H9 (cell line): ENCODE measurements at regions not wholly inside any gene's neighbourhood (a gene's known extent, or its start where the extent isn't known, plus 50 kb on each side); places are given as distances from the start of the nearest gene placed in this dataset.

Experiments used
- DNase-seq: peaks from one replicate; pipeline ENCODE4 v3.0.0-alpha.2; 2017
- H2AFZ ChIP-seq: one replicate; pipeline ENCODE4 v1.6.1; 2013; ENCODE audit warnings: mild to moderate bottlenecking, low read length, control low read depth, moderate library complexity
- H2AK5ac ChIP-seq: 2 replicates; pipeline ENCODE4 v1.6.1; 2013; ENCODE audit warnings: low read length, control low read depth, mixed read lengths; ENCODE audit not compliant: insufficient read length
- H2BK120ac ChIP-seq: one replicate; pipeline ENCODE4 v1.6.1; 2013; ENCODE audit warnings: low read depth, mild to moderate bottlenecking, low read length, control low read depth, inconsistent platforms; ENCODE audit not compliant: poor library complexity, severe bottlenecking
- H2BK12ac ChIP-seq: 2 replicates; pipeline ENCODE4 v1.6.1; 2013; ENCODE audit warnings: low read length, control low read depth, mixed read lengths, low read depth; ENCODE audit not compliant: insufficient read length
- H2BK15ac ChIP-seq: 2 replicates; pipeline ENCODE4 v1.6.1; 2013; ENCODE audit warnings: low read depth, low read length, control low read depth
- H2BK20ac ChIP-seq: one replicate; pipeline ENCODE4 v1.6.1; 2013; ENCODE audit warnings: low read depth, mild to moderate bottlenecking, low read length, control low read depth, inconsistent platforms; ENCODE audit not compliant: poor library complexity, severe bottlenecking
- H2BK5ac ChIP-seq: 2 replicates; pipeline ENCODE4 v1.6.1; 2013; ENCODE audit warnings: low read length, control low read depth, mixed read lengths; ENCODE audit not compliant: insufficient read length
- H3K14ac ChIP-seq: 2 replicates; pipeline ENCODE4 v1.6.1; 2013; ENCODE audit warnings: low read length, control low read depth; ENCODE audit not compliant: insufficient read depth
- H3K18ac ChIP-seq: 2 replicates; pipeline ENCODE4 v1.6.1; 2013; ENCODE audit warnings: low read depth, mild to moderate bottlenecking, mixed read lengths, low read length, control low read depth; ENCODE audit not compliant: insufficient read length
- H3K23ac ChIP-seq: 2 replicates; pipeline ENCODE4 v1.6.1; 2013; ENCODE audit warnings: low read length, control low read depth, mixed read lengths, low read depth; ENCODE audit not compliant: insufficient read length
- H3K23me2 ChIP-seq: 2 replicates; pipeline ENCODE4 v1.6.1; 2013; ENCODE audit warnings: low read depth, mild to moderate bottlenecking, mixed read lengths, low read length, control low read depth; ENCODE audit not compliant: insufficient read length, poor library complexity, severe bottlenecking
- H3K27ac ChIP-seq: 2 replicates; pipeline ENCODE4 v1.5.1; 2013; ENCODE audit warnings: low read length, control low read depth, mixed read lengths, low read depth; ENCODE audit not compliant: insufficient read length
- H3K27me3 ChIP-seq: 2 replicates; pipeline ENCODE4 v1.6.1; 2013; ENCODE audit warnings: low read length, control low read depth, inconsistent platforms; ENCODE audit not compliant: insufficient read depth
- H3K4ac ChIP-seq: 2 replicates; pipeline ENCODE4 v1.6.1; 2013; ENCODE audit warnings: low read depth, mild to moderate bottlenecking, control low read depth, inconsistent platforms, low read length, moderate library complexity
- H3K4me1 ChIP-seq: 2 replicates; pipeline ENCODE4 v1.6.1; 2013; ENCODE audit warnings: low read length, control low read depth, inconsistent platforms; ENCODE audit not compliant: insufficient read depth
- H3K4me2 ChIP-seq: 2 replicates; pipeline ENCODE4 v1.6.1; 2013; ENCODE audit warnings: low read length, control low read depth, mixed read lengths; ENCODE audit not compliant: insufficient read length, insufficient read depth
- H3K56ac ChIP-seq: 2 replicates; pipeline ENCODE4 v1.6.1; 2013; ENCODE audit warnings: low read depth, mild to moderate bottlenecking, mixed read lengths, low read length, control low read depth; ENCODE audit not compliant: insufficient read length
- H3K79me1 ChIP-seq: 2 replicates; pipeline ENCODE4 v1.6.1; 2013; ENCODE audit warnings: low read depth, mild to moderate bottlenecking, moderate library complexity, low read length, control low read depth, inconsistent platforms; ENCODE audit not compliant: insufficient read depth, poor library complexity, severe bottlenecking
- H3K79me2 ChIP-seq: 2 replicates; pipeline ENCODE4 v1.6.1; 2013; ENCODE audit warnings: low read length, control low read depth, inconsistent platforms; ENCODE audit not compliant: insufficient read depth
- H3K9ac ChIP-seq: 2 replicates; pipeline ENCODE4 v1.6.1; 2013; ENCODE audit warnings: low read length, control low read depth, mixed read lengths; ENCODE audit not compliant: insufficient read length; ENCODE audit errors: extremely low read depth
- H3K9me3 ChIP-seq: one replicate; pipeline ENCODE4 v1.6.1; 2013; ENCODE audit warnings: low read depth, low read length, inconsistent platforms; ENCODE audit not compliant: control insufficient read depth
- H3T11ph ChIP-seq: one replicate; pipeline ENCODE4 v1.6.1; 2013; ENCODE audit warnings: mild to moderate bottlenecking, low read length, control low read depth, inconsistent platforms
- H4K20me1 ChIP-seq: one replicate; pipeline ENCODE4 v1.6.1; 2013; ENCODE audit not compliant: control insufficient read depth, insufficient read length, insufficient read depth
- H4K5ac ChIP-seq: 2 replicates; pipeline ENCODE4 v1.6.1; 2013; ENCODE audit warnings: low read depth, mild to moderate bottlenecking, mixed read lengths, low read length, control low read depth; ENCODE audit not compliant: insufficient read length
- H4K8ac ChIP-seq: replicated peaks from 2 replicates; pipeline ENCODE4 v1.6.1; 2013; ENCODE audit warnings: low read length, control low read depth, mixed read lengths, low read depth; ENCODE audit not compliant: insufficient read length
- H4K91ac ChIP-seq: 2 replicates; pipeline ENCODE4 v1.6.1; 2013; ENCODE audit warnings: low read depth, mild to moderate bottlenecking, moderate library complexity, mixed read lengths, low read length, control low read depth; ENCODE audit not compliant: insufficient read length
- H3K27ac Mint-ChIP-seq, 3 experiments: 2 replicates in 2 of 3; 3 replicates in 1 of 3; pipeline ENCODE4 v1.8.0; 2020 to 2021; ENCODE audit warnings: mixed read lengths in 3 of 3, mild to moderate bottlenecking in 1 of 3, moderate library complexity in 1 of 3
- H3K27me3 Mint-ChIP-seq: 2 replicates; pipeline ENCODE4 v1.8.0; 2021; ENCODE audit warnings: low read depth, mild to moderate bottlenecking, moderate library complexity, mixed read lengths
- H3K36me3 Mint-ChIP-seq, 3 experiments: 2 replicates in 2 of 3; 3 replicates in 1 of 3; pipeline ENCODE4 v1.8.0; 2020 to 2021; ENCODE audit warnings: low read depth in 3 of 3, mixed read lengths in 3 of 3; ENCODE audit not compliant: insufficient read depth in 1 of 3
- H3K4me1 Mint-ChIP-seq, 2 experiments: 2 replicates each; pipeline ENCODE4 v1.8.0; 2020; ENCODE audit warnings: mixed read lengths in 2 of 2
- H3K4me3 Mint-ChIP-seq, 2 experiments: 2 replicates in 1 of 2; 3 replicates in 1 of 2; pipeline ENCODE4 v1.8.0; 2020 to 2021; ENCODE audit warnings: mild to moderate bottlenecking in 2 of 2, mixed read lengths in 2 of 2, moderate library complexity in 1 of 2
- H3K9me3 Mint-ChIP-seq, 2 experiments: 2 replicates in 1 of 2; 3 replicates in 1 of 2; pipeline ENCODE4 v1.8.0; 2020; ENCODE audit warnings: mild to moderate bottlenecking in 2 of 2, mixed read lengths in 2 of 2, moderate library complexity in 1 of 2
- WGBS: extraction: QIAGEN DNeasy Blood & Tissue Kit; methylation state at CpG from one replicate; pipeline ENCODE4 v1.1.7; 2013; ENCODE audit warnings: missing lambda C conversion rate, low lambda C conversion rate, mixed read lengths; ENCODE audit not compliant: insufficient read length; ENCODE audit errors: extremely low coverage; 5-methylcytosine and 5-hydroxymethylcytosine counted together
- TF ChIP-seq, protein P1 (sequence below): fragments of 200-600 bp; sonication (generic); conservative IDR thresholded peaks from 3 replicates; pipeline ENCODE4 v1.8.0; 2021; ENCODE audit warnings: antibody characterized with exemption, mild to moderate bottlenecking

DNA sequence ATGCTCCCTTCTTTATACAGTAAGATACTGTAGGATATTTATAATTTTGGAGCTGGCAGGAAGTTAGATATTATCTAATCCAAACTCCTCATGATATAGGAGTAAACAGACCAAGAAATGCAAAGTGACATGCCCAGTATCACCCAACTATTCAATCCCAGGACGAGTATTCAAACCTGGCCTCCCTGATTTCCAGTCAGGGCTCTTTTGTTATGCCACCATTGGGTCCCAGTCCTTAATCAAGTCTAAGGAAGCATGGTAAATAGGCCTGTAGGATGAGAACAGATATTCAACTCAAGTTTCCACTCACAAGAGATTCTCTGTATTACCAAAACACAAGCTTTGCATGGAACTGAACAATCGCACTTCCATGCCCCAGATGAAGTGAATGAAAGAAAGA lies 484.0 kb upstream of the API5 start:
- no peak overlapping the region for H2BK120ac ChIP-seq
- Mint-ChIP-seq H3K27me3 (0 out of 2 replicates have a peak, but pooled peaks cover 2% of the 10 kb centered on the region), H3K4me1 (peaks cover 5 to 8% of the 10 kb centered on the region in 2 experiments; a peak in 1 of 4 replicates), H3K9me3 (no peaks in the 10 kb centered on the region), H3K4me3 (no peak overlapping the region), H3K27ac (no peak overlapping the region), H3K36me3 (no peaks in the 10 kb centered on the region)
- H3K9me3 ChIP-seq = no peaks in the 10 kb centered on the region
- no peak overlapping the region for H3K18ac ChIP-seq
- H2AFZ ChIP-seq = no peak overlapping the region
- no peak overlapping the region for H3K4ac ChIP-seq
- H3K4me1 ChIP-seq = no peaks in the 10 kb centered on the region
- DNase-seq = no peak
- no peak overlapping the region for H4K91ac ChIP-seq
- H3T11ph ChIP-seq = no peak overlapping the region
- H2AK5ac ChIP-seq = no peak overlapping the region
- H3K14ac ChIP-seq = no peak overlapping the region
- H4K20me1 ChIP-seq = no peaks in the 10 kb centered on the region
- H3K79me2 ChIP-seq = no peaks in the 10 kb centered on the region
- no peak overlapping the region for H2BK12ac ChIP-seq
- no peak overlapping the region for H2BK20ac ChIP-seq
- no peaks in the 10 kb centered on the region for H3K23me2 ChIP-seq
- no CpG with 5 or more reads among the region's 2 CpGs for WGBS
- TF ChIP-seq, protein P1, sequence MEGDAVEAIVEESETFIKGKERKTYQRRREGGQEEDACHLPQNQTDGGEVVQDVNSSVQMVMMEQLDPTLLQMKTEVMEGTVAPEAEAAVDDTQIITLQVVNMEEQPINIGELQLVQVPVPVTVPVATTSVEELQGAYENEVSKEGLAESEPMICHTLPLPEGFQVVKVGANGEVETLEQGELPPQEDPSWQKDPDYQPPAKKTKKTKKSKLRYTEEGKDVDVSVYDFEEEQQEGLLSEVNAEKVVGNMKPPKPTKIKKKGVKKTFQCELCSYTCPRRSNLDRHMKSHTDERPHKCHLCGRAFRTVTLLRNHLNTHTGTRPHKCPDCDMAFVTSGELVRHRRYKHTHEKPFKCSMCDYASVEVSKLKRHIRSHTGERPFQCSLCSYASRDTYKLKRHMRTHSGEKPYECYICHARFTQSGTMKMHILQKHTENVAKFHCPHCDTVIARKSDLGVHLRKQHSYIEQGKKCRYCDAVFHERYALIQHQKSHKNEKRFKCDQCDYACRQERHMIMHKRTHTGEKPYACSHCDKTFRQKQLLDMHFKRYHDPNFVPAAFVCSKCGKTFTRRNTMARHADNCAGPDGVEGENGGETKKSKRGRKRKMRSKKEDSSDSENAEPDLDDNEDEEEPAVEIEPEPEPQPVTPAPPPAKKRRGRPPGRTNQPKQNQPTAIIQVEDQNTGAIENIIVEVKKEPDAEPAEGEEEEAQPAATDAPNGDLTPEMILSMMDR = no peak
- no peak overlapping the region for H4K5ac ChIP-seq
- H3K9ac ChIP-seq = no peak overlapping the region
- no peak overlapping the region for H4K8ac ChIP-seq
- H3K27ac ChIP-seq = no peak overlapping the region
- no peak overlapping the region for H2BK5ac ChIP-seq
- H3K79me1 ChIP-seq = no peaks in the 10 kb centered on the region
- H3K27me3 ChIP-seq = no peaks in the 10 kb centered on the region
- H3K23ac ChIP-seq = no peak overlapping the region
- no peak overlapping the region for H3K56ac ChIP-seq
- H3K4me2 ChIP-seq = no peak overlapping the region
- H2BK15ac ChIP-seq = no peak overlapping the region
